Esophagus squamous epithelium (tissue), 5 donors: ENCODE measurements at regions not wholly inside any gene's neighbourhood (a gene's known extent, or its start where the extent isn't known, plus 50 kb on each side); places are given as distances from the start of the nearest gene placed in this dataset.
"Not testable (repeated sequence)": the region's sequence is repeated elsewhere in the genome, so short reads cannot be mapped to it uniquely, and the experiment has no call there.

ENCODE experiments used
- DNase-seq: peaks from one replicate; lab custom pipeline; 2025; lab: John Stamatoyannopoulos, UW
- H3K27ac ChIP-seq, 4 donors: fragments of 200-600 bp; sonication (generic); one replicate each; pipeline ENCODE4 v1.5.1; 2016 to 2019; ENCODE audit warnings: mild to moderate bottlenecking in 1 of 4
- H3K27me3 ChIP-seq, 4 donors: fragments of 200-600 bp; sonication (generic); 1 replicate in 3 of 4; 2 replicates in 1 of 4; pipeline versions ENCODE4 v1.5.1 to v1.6.0; 2017 to 2021; ENCODE audit warnings: antibody characterized with exemption in 1 of 4
- H3K36me3 ChIP-seq, 3 donors: fragments of 200-600 bp; sonication (generic); one replicate each; pipeline ENCODE4 v1.5.1; 2016 to 2019
- H3K4me1 ChIP-seq, 3 donors: fragments of 200-600 bp; sonication (generic); one replicate each; pipeline ENCODE4 v1.5.1; 2017 to 2019
- H3K4me3 ChIP-seq, 4 donors: fragments of 200-600 bp; sonication (generic); 1 replicate in 3 of 4; 2 replicates in 1 of 4; pipeline ENCODE4 v1.5.1; 2016 to 2019; ENCODE audit warnings: mild to moderate bottlenecking in 2 of 4, moderate library complexity in 1 of 4
- H3K9me3 ChIP-seq, 3 donors: fragments of 200-600 bp; sonication (generic); one replicate each; pipeline ENCODE4 v1.5.1; 2016 to 2019
- CTCF ChIP-seq, 6 experiments: fragments of 450-650 bp in 4 of 6; fragments of 200-600 bp in 2 of 6; sonication (generic) in 2 of 6; IDR thresholded peaks; one replicate each; pipeline ENCODE4 v1.5.1; 2016 to 2019; ENCODE audit warnings: antibody characterized with exemption in 6 of 6, mild to moderate bottlenecking in 4 of 6, moderate library complexity in 4 of 6
- POLR2A ChIP-seq, 4 donors: fragments of 450-650 bp; IDR thresholded peaks; one replicate each; pipeline ENCODE4 v1.6.1; 2017; ENCODE audit warnings: antibody characterized with exemption in 4 of 4, mild to moderate bottlenecking in 4 of 4, moderate library complexity in 3 of 4
- WGBS, 2 donors: methylation state at CpG; one replicate each; pipeline ENCODE4 v1.1.5; 2018; 5-methylcytosine and 5-hydroxymethylcytosine counted together
- intact Hi-C: fragments of 100-400 bp; cut with DNase I; formaldehyde crosslinking; loops from one replicate; pipeline ENCODE4 v1.15.0; 2022
- donor health status: DM: yes; HTN: yes; CAD: no.

GRCh38 chr6:121733234-121733633 is 297.8 kb downstream of the GJA1 start:
- Histone ChIP-seq H3K36me3 (no peaks in the 10 kb centered on the region), H3K9me3 (peaks cover 0 to 9% (median 9%) of the 10 kb centered on the region in 3 donors), H3K27ac (no peak overlapping the region), H3K4me1 (peaks cover 0 to 12% (median 0%) of the 10 kb centered on the region in 3 donors), H3K4me3 (no peak overlapping the region), H3K27me3 (no peaks in the 10 kb centered on the region)
- intact Hi-C loops: no loop called here
- DNase-seq: no peak
- TF ChIP-seq CTCF (IDR thresholded peaks at IDR 0.05) (no peak), POLR2A (IDR thresholded peaks at IDR 0.05) (no peak)

GRCh38 chr6:121740188-121740587 is 304.7 kb downstream of the GJA1 start:
- H3K36me3 ChIP-seq, H3K27me3 ChIP-seq, H3K4me3 ChIP-seq, H3K27ac ChIP-seq, intact Hi-C loops, H3K4me1 ChIP-seq, H3K9me3 ChIP-seq, DNase-seq: not testable (repeated sequence)
- WGBS, 2 donors: 84 to 88% methylated on average over 6 of the region's 6 CpGs

GRCh38 chr6:121743691-121744090 is 308.2 kb downstream of the GJA1 start:
- intact Hi-C loops: no loop called here
- Histone ChIP-seq H3K4me1 (peaks cover 1 to 9% (median 4%) of the 10 kb centered on the region in 3 donors), H3K36me3 (no peaks in the 10 kb centered on the region), H3K4me3 (no peak overlapping the region), H3K27ac (no peak overlapping the region), H3K9me3 (no peaks in the 10 kb centered on the region), H3K27me3 (no peaks in the 10 kb centered on the region)
- TF ChIP-seq POLR2A (IDR thresholded peaks at IDR 0.05) (no peak), CTCF (IDR thresholded peaks at IDR 0.05) (no peak)
- DNase-seq: no peak
- 50 to 86% methylated on average over 1 of the region's 1 CpG for WGBS, 2 donors

- no peak for TF ChIP-seq POLR2A (IDR thresholded peaks at IDR 0.05)
- TF ChIP-seq CTCF (IDR thresholded peaks at IDR 0.05): no peak
- H3K4me1 ChIP-seq: peaks cover 4 to 14% (median 4%) of the 10 kb centered on the region in 3 donors
- H3K27me3 ChIP-seq: no peaks in the 10 kb centered on the region
- H3K36me3 ChIP-seq: no peaks in the 10 kb centered on the region
- 16 to 34% methylated on average over 4 of the region's 4 CpGs for WGBS, 2 donors
- DNase-seq: no peak
- intact Hi-C loops: no loop called here
- no peak overlapping the region for H3K4me3 ChIP-seq
- no peaks in the 10 kb centered on the region for H3K9me3 ChIP-seq
- H3K27ac ChIP-seq: peak overlapping the region in 2 of 4 donors; percentile 57
Observed at GRCh38 chr6:121748376-121748775, 312.9 kb downstream of the GJA1 start.

GRCh38 chr6:121748850-121749249 is 313.4 kb downstream of the GJA1 start:
- Histone ChIP-seq H3K4me1 (peaks cover 4 to 14% (median 4%) of the 10 kb centered on the region in 3 donors), H3K36me3 (no peaks in the 10 kb centered on the region), H3K9me3 (no peaks in the 10 kb centered on the region), H3K4me3 (no peak overlapping the region), H3K27ac (peak overlapping the region in 2 of 4 donors; percentile 57), H3K27me3 (no peaks in the 10 kb centered on the region)
- WGBS, 2 donors: 66 to 72% methylated on average over 2 of the region's 2 CpGs
- DNase-seq: no peak
- intact Hi-C loops: no loop called here
- no peak for TF ChIP-seq CTCF (IDR thresholded peaks at IDR 0.05)
- no peak for TF ChIP-seq POLR2A (IDR thresholded peaks at IDR 0.05)

- Histone ChIP-seq H3K27ac (no peak overlapping the region), H3K4me3 (no peak overlapping the region), H3K27me3 (no peaks in the 10 kb centered on the region), H3K9me3 (no peaks in the 10 kb centered on the region), H3K4me1 (peaks cover 0 to 11% (median 6%) of the 10 kb centered on the region in 3 donors), H3K36me3 (no peaks in the 10 kb centered on the region)
- intact Hi-C loops: no loop called here
- 81 to 83% methylated on average over 1 of the region's 1 CpG for WGBS, 2 donors
- no peak for DNase-seq
- TF ChIP-seq POLR2A (IDR thresholded peaks at IDR 0.05) (no peak), CTCF (IDR thresholded peaks at IDR 0.05) (no peak)
Observed at GRCh38 chr6:121755485-121755884, 320.0 kb downstream of the GJA1 start.
